ENCODE measurements at regions not wholly inside any gene's neighbourhood (a gene's known extent, or its start where the extent isn't known, plus 50 kb on each side); places are given as distances from the start of the nearest gene placed in this dataset.
A peak's percentile ranks its signal among the peaks of the same experiment; 100 is the strongest.

DNA sequence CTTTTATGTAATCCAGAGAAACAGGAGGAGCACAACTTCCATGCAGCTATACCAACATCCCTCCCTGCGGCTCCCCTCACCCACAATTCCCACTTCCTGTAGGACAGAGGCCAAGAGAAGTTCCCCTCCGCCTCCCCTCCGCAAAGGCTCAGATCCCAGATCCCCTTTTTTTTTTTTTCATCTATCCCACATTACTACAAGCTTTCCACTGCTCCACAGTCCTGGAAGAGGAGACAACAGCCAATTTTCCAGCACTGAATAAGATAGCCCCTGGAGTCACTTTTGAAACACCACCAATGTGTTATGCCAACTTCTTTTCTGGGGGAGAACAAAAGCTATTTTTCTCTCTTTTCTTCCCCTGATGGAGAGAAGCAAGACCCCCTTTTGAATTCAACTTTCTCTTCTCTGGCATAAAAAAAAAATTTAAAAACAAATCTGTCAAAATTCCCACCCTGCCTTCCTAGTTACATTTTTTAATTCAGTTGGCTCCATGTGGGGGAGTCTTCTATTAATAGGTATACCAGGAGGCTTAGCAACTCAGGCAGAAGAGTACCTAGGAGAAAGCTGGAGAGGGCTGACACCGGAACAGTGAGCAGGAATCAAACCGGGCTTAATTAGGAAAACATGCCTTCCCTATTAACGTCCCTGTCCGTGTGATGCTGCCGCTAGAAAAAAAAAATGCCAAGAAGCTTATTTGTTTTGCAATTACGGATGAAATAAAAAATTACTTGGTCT, 543.4 kb downstream of the BUD13 start:
- CTCF ChIA-PET: no interaction called here
- Mint-ChIP-seq H3K27me3 (no peaks in the 10 kb centered on the region), H3K4me3 (no peak overlapping the region), H3K9me3 (no peaks in the 10 kb centered on the region), H3K27ac (no peak overlapping the region), H3K4me1 (no peaks in the 10 kb centered on the region), H3K36me3 (ENCODE audit: low read depth) (no peaks in the 10 kb centered on the region)
- no peak for DNase-seq
- POLR2A ChIA-PET: no interaction called here

DNA sequence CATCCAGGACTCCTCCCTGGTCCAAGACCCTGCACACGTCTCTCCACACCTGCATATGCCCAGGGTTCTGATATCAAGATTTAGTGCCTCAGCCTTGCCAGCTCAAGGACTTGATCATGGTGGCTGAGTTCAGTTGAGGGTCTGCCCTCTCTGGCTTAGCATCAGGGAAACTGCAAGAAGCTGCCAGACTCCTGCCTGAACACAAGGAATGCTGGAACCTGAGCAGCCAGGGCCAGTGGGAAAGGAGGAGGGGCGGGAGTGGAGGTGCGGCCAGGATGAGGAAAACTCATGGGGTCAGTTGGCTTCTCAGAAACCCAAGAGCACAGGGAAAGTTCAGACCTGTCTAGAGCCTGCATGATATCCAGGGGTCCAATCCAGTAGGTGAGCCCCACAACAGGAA, 546.1 kb downstream of the BUD13 start:
- Mint-ChIP-seq H3K27ac (no peak overlapping the region), H3K9me3 (no peaks in the 10 kb centered on the region), H3K4me3 (no peak overlapping the region), H3K4me1 (no peaks in the 10 kb centered on the region), H3K36me3 (ENCODE audit: low read depth) (no peaks in the 10 kb centered on the region), H3K27me3 (no peaks in the 10 kb centered on the region)
- no peak for DNase-seq
- ChIA-PET CTCF (interaction anchor here (0.6 to 1.2 kb wide), 2 partner anchors 13 to 624 kb away, joined by 3 read pairs; no protein-coding TSS in a partner anchor), POLR2A (no interaction called here)

DNA sequence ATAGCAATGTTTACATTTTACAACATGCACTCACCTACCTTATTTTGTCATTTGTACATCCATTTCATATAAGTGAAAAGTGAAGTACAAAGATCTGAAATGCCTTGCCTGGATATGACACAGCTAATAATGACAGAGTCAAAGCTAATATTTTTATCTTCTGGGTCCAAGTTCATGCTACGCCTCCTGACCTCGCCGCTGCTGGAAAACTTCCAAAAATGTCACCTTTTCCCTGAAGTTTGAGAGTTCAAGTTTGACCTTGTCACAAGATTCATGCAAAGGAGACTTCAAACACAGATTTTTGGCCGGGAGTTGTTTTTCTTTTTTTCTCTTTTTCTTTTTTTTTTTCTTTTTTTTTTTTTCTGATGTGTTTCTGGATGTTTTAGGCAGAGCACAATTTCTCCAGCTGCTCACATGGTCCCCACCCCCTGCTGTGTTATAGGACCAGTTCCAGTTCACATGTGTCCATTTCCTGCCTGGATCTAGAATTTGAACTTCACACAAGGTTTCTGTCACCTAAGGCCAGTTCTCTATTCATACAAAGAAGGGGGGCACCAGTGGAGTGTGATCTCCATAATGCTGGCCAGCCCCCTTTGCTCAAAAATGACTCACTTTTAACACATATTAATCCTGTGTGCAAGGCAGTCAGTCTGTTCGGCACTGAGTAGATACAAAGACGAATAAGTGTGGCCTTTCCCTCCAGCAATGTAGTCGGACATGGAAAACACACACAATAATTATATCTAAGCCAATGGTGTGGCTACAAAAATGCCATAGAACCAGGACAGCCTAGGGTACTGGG, 546.8 kb downstream of the BUD13 start:
- Mint-ChIP-seq H3K27ac (no peak overlapping the region), H3K27me3 (no peaks in the 10 kb centered on the region), H3K4me3 (no peak overlapping the region), H3K9me3 (no peaks in the 10 kb centered on the region), H3K4me1 (no peaks in the 10 kb centered on the region), H3K36me3 (ENCODE audit: low read depth) (no peaks in the 10 kb centered on the region)
- DNase-seq: no peak
- ChIA-PET CTCF (interaction anchor here (0.6 kb wide), 1 partner anchor 212 kb away, joined by 3 read pairs; no protein-coding TSS in a partner anchor), POLR2A (no interaction called here)

DNA sequence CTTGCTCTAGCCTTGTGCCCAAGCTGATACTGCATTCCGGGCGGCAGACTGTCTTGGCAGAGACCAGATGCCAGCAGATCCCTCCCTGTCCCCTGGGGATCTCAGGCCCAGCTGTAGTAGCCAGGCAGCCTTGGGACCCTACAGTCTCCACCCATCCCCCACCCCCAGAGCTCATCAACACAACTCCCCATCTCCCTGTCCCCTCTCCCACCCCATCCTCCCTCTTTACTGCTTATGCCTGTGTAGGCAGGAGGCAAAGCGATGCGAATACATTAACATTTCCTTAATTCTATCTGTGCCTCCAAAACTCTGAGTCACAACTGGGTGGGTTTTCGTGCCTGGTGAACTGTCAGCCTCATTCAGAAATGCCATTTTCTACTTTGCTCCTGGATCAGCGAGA, 547.6 kb downstream of the BUD13 start:
- Mint-ChIP-seq H3K4me3 (no peak overlapping the region), H3K27me3 (no peaks in the 10 kb centered on the region), H3K9me3 (no peaks in the 10 kb centered on the region), H3K27ac (no peak overlapping the region), H3K36me3 (ENCODE audit: low read depth) (no peaks in the 10 kb centered on the region), H3K4me1 (no peaks in the 10 kb centered on the region)
- CTCF ChIA-PET: interaction anchor here (0.6 kb wide), 1 partner anchor 213 kb away, joined by 3 read pairs; no protein-coding TSS in a partner anchor
- no peak for DNase-seq
- POLR2A ChIA-PET: no interaction called here

DNA sequence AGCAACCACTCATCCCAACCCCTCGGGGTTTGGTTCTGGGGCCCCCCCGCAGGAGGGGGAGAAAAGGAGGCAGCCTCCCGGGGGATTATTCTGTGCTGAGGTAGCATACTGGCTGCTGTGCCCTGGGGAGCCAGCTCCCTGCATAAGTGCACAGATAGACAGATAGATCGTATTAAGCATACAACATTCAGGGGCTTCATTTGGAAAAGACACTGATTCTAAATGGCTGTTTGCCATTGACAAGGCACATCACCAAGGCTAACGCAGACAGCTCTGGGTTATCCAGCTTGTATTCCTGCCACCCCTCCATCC, 547.9 kb downstream of the BUD13 start:
- POLR2A ChIA-PET: no interaction called here
- H3K36me3 Mint-ChIP-seq (ENCODE audit: low read depth): no peaks in the 10 kb centered on the region
- CTCF ChIA-PET: no interaction called here
- H3K27me3 Mint-ChIP-seq: no peaks in the 10 kb centered on the region
- no peaks in the 10 kb centered on the region for H3K4me1 Mint-ChIP-seq
- H3K9me3 Mint-ChIP-seq: no peaks in the 10 kb centered on the region
- no peak overlapping the region for H3K27ac Mint-ChIP-seq
- no peak for DNase-seq
- H3K4me3 Mint-ChIP-seq: no peak overlapping the region

DNA sequence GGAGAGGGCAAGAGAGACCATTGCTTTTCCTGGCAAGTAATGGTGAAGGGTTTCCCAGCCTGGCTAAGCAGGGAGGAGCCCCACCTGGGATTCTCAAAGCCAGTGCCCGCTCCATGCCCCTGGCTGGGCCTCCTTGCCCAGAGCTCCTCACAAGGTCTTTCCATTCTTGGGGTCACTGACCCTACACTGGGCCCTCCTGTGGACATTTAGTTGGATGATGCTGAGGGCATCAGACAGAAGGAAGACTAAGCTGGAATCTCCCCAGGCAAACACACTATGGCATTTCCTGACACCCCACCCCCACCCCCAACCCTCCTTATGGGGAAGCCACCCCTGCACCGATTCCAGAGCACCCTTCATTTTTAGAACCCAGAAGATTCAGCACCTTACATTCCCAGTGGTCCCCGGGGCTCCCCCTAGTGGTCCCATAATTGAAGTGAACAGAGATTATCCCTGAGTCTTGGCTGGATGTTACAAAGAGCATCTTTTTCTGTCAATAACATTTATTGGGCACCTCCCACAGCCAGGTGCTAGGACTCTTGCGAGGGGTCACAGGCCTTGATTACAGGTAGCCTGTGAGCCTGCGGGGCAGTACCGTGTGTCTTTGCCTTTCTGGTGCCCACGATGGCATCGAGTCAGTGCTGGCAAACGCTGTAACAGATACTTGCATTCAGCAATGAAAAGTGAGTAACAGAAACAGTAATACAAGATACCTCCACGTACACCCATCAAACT, 548.5 kb downstream of the BUD13 start:
- ChIA-PET CTCF (no interaction called here), POLR2A (no interaction called here)
- H3K4me1 Mint-ChIP-seq: no peaks in the 10 kb centered on the region
- no peaks in the 10 kb centered on the region for H3K9me3 Mint-ChIP-seq
- no peak overlapping the region for H3K27ac Mint-ChIP-seq
- H3K4me3 Mint-ChIP-seq: no peak overlapping the region
- peak; percentile 43 for DNase-seq
- no peaks in the 10 kb centered on the region for H3K36me3 Mint-ChIP-seq (ENCODE audit: low read depth)
- no peaks in the 10 kb centered on the region for H3K27me3 Mint-ChIP-seq

DNA sequence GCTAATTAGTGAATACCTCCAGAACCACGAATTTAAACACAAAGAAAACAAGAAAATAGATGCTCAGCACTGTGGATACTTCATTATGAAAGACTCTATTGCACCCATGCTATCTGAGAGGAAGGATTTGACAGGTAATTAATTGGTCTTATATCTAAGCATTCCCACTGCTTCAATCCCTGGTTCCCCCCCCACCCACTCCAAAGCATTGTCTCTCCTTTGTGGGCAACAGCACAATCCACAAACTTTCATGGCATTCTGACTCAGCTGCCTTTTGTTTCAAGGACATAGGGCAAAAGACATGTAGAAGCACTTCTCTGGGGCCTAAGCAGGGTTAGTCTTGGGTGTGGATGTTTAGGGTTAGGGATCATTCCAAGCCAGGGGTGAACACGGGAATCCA, 551.4 kb downstream of the BUD13 start:
- H3K4me3 Mint-ChIP-seq: no peak overlapping the region
- POLR2A ChIA-PET: no interaction called here
- DNase-seq: no peak
- H3K36me3 Mint-ChIP-seq (ENCODE audit: low read depth): no peaks in the 10 kb centered on the region
- H3K27me3 Mint-ChIP-seq: no peaks in the 10 kb centered on the region
- H3K9me3 Mint-ChIP-seq: no peaks in the 10 kb centered on the region
- CTCF ChIA-PET: no interaction called here
- no peak overlapping the region for H3K27ac Mint-ChIP-seq
- H3K4me1 Mint-ChIP-seq: no peaks in the 10 kb centered on the region

DNA sequence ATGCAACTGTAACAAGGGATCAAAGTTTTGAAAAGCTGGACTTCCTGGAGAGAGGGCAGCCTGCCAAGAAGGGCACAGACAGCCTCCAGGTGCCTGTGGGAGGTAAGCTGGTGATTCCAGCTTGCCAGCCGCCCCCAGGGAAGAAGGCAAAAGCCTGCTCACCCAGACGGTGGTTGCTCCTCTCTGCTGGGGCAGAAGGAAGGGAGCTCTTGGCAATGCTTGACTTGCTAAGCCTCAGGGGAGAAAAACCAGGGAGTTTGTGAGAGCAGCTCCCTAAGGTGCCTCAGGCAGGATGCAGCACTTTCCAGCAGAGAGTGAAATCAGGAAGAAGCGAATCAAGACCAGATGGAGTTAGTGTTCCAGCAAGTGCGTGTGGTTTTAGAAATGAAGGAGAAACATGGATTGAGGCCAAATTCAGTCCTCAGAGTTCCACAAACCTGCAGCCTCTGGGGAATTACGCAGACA, 553.6 kb downstream of the BUD13 start:
- no peaks in the 10 kb centered on the region for H3K9me3 Mint-ChIP-seq
- H3K4me1 Mint-ChIP-seq: no peaks in the 10 kb centered on the region
- H3K27me3 Mint-ChIP-seq: no peaks in the 10 kb centered on the region
- POLR2A ChIA-PET: no interaction called here
- H3K4me3 Mint-ChIP-seq: no peak overlapping the region
- H3K27ac Mint-ChIP-seq: no peak overlapping the region
- H3K36me3 Mint-ChIP-seq (ENCODE audit: low read depth): no peaks in the 10 kb centered on the region
- CTCF ChIA-PET: no interaction called here
- DNase-seq: no peak

DNA sequence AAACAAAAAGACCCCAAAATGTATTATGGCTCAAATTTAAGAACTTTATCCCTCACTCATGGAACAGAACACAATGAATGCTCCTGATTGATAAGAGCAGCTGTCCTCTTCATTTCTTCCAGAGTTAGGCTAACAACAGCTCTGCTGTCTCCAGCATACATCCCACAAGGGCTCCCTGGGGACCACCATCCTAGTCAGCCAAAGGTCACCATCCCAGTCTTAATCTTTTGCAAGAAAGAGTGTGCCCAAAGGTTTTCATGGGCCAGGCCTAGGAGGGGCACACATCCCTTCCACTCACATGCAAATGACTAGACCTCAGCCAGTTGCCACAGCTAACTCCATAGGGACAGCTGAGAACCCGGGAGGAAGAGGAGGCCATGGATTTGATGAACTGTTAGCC, 555.3 kb downstream of the BUD13 start:
- CTCF ChIA-PET: interaction anchor here (1.0 to 1.3 kb wide), 2 partner anchors 13 to 50 kb away, joined by 3 read pairs; no protein-coding TSS in a partner anchor
- DNase-seq: no peak
- Mint-ChIP-seq H3K27me3 (no peaks in the 10 kb centered on the region), H3K36me3 (ENCODE audit: low read depth) (no peaks in the 10 kb centered on the region), H3K9me3 (no peaks in the 10 kb centered on the region), H3K27ac (no peak overlapping the region), H3K4me3 (no peak overlapping the region), H3K4me1 (no peaks in the 10 kb centered on the region)
- POLR2A ChIA-PET: no interaction called here

DNA sequence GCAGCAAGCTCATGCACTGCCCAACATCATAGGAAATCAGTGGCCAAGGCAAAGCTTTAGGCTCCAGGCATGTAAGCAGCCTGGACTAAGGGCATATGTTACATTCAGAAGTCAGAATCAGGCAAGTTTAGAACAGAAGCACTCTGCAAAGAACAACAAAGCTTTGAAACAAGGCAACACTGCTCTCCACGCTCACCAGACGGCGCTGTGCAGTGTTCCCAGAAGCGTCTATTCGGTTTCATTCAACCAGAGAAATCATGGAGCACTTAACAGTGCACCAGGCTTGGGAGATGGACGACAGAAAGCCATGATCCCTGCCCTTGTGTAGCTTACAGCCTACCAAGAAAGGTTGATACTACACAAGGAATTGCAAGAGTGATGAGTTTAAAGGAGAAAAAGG, 555.8 kb downstream of the BUD13 start:
- Mint-ChIP-seq H3K36me3 (ENCODE audit: low read depth) (no peaks in the 10 kb centered on the region), H3K4me3 (no peak overlapping the region), H3K27ac (no peak overlapping the region), H3K9me3 (no peaks in the 10 kb centered on the region), H3K4me1 (no peaks in the 10 kb centered on the region), H3K27me3 (no peaks in the 10 kb centered on the region)
- DNase-seq: peak; percentile 28
- POLR2A ChIA-PET: no interaction called here
- CTCF ChIA-PET: interaction anchor here (1.0 to 1.3 kb wide), 2 partner anchors 12 to 49 kb away, joined by 3 read pairs; no protein-coding TSS in a partner anchor

DNA sequence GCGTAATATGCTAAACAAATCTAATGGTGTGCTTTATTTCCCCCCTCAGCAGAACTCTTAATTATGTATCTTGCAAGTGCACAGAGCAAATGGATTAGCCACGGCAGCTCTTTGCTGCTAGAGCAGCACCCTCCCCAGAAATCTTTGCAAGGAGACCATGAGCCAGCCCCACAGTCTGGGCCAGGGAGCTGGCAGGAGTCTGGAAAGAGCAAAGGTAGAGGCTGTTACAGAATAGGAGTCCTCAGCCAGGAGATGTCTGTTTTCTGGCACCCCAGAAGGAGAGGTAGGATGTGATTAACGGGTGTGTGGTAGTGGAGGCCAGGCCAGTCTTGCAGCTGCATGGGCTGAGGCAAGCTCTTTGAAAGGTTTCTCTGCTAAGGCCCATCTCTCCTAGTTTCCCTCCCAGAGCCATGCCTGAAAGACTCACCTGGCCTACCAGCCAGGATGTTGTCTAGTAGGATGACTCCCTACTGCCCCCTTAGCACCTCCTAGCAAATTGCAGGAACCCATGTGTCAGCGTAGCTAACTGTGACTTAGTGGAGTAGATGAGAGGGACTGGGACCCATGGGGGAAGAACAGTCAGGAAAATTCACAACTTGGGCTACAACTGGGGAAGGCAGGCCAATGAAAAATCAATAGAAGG, 557.2 kb downstream of the BUD13 start:
- no peak overlapping the region for H3K4me3 Mint-ChIP-seq
- ChIA-PET POLR2A (no interaction called here), CTCF (no interaction called here)
- H3K27me3 Mint-ChIP-seq: no peaks in the 10 kb centered on the region
- no peaks in the 10 kb centered on the region for H3K36me3 Mint-ChIP-seq (ENCODE audit: low read depth)
- no peaks in the 10 kb centered on the region for H3K9me3 Mint-ChIP-seq
- no peak overlapping the region for H3K27ac Mint-ChIP-seq
- no peak for DNase-seq
- no peaks in the 10 kb centered on the region for H3K4me1 Mint-ChIP-seq

DNA sequence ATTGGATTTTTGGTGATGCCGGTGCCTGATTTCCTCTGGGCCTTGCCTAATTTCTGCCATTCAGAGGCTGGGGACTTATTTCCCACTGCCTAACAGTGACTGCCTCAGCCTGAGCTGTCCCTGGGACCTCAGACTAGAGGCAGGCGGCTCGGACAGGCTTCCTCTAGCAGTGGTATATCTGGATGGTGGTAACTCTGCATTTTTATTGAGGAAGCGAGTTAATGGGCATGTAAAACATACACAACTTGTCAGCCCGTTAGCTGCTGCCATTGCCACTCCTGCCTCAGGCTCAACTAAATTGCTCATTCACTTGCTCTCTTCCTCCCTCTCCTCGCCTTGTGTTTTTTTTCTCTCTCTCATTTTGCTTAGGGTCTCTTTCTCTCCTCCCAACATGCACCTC, 561.6 kb downstream of the BUD13 start:
- Mint-ChIP-seq H3K36me3 (ENCODE audit: low read depth) (no peaks in the 10 kb centered on the region), H3K27ac (no peak overlapping the region), H3K4me1 (no peaks in the 10 kb centered on the region), H3K4me3 (no peak overlapping the region), H3K9me3 (no peaks in the 10 kb centered on the region), H3K27me3 (no peaks in the 10 kb centered on the region)
- ChIA-PET CTCF (interaction anchor here (1.5 kb wide), 1 partner anchor 28 kb away, joined by 3 read pairs; no protein-coding TSS in a partner anchor), POLR2A (no interaction called here)
- no peak for DNase-seq

DNA sequence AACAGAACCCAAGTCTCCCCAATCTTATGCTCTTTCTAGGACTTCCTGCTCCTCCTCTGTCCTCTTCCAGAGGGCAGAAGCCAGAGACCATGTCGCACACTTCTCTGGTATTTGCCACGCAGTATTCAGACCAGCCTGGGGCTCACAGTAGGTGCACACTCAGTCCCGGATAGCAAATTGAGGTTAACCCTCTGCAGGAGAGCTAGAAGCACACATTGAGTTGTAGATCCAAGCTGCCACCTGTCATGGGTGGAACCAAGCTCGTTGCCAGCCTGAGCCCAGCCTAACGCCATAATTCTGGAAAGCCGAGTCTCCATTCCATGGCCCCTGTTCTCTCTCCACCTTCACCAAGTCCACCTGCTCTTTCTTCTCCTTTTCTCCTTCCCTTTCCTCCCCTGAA, 562.1 kb downstream of the BUD13 start:
- Mint-ChIP-seq H3K36me3 (ENCODE audit: low read depth) (no peaks in the 10 kb centered on the region), H3K4me3 (no peak overlapping the region), H3K27ac (peak overlapping the region; percentile 61), H3K27me3 (no peaks in the 10 kb centered on the region), H3K9me3 (no peaks in the 10 kb centered on the region), H3K4me1 (no peaks in the 10 kb centered on the region)
- ChIA-PET POLR2A (no interaction called here), CTCF (interaction anchor here (0.8 to 1.5 kb wide), 2 partner anchors 28 to 85 kb away, joined by 3 read pairs; no protein-coding TSS in a partner anchor)
- DNase-seq: no peak

All from activated CD4-positive, alpha-beta T cell treated with anti-CD3 and anti-CD28 coated beads, Interleukin-2, amount 10 ng/mL, durations not matched to agents 7 days and 5 days (primary cell).